Stimulated activated CD8-positive, alpha-beta memory T cell treated with anti-CD3 and anti-CD28 coated beads, Interleukin-12 subunit alpha, Interleukin-12 subunit beta, amount 100 ng/mL, for 24 hours (primary cell): ENCODE measurements at regions not wholly inside any gene's neighbourhood (a gene's known extent, or its start where the extent isn't known, plus 50 kb on each side); places are given as distances from the start of the nearest gene placed in this dataset.
"Not testable (repeated sequence)": the region's sequence is repeated elsewhere in the genome, so short reads cannot be mapped to it uniquely, and the experiment has no call there.

Experiments used
- DNase-seq: peaks from one replicate; pipeline ENCODE4 v3.0.0-alpha.2; 2020; ENCODE audit errors: extremely low read depth

DNA sequence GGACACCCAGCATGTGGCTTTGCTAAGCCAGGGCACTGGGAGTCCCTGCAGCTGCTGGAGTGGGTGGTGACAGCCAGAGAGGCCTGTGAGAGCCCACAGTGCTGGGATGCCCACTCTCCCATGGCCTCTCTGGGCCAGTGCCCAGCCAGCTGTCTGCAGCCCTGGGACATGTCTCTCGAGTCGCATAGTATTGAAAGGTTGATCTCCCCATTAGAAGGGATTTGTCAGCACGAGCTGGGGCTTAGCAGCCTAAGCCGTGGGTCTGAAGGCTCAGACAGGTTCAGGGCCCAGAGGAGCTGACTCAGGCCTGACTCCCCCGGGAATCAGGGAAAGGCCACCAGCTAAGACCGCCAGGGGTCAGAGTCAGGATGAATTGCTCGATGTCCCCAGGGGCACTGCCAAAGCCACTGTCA, 53.5 kb downstream of the FOXD2 start:
- no peak for DNase-seq

DNA sequence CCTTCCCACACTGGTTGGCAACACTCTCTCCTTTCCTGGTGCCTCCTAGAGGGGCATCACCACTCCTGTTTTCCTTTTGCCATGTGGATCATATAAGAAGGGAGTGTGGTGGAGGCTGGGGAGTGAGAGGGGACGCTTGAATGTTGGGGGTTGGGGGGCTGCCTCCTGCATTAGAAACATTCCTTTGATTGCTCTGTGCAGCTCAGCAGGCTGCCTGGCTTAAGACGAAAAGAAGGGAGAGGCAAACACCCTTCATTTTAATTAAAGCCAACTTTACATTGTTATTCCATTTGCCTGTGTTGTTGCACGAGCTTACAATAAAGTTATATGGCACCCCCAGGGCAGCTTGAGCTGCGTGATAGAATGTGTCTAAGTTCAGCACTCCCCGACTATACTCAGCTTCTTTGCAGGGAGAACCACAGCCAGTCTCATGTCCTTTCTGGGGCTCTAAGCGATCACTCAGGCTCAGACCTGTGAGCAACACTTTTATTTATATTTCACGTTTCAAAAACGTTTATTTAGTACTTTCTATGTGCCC, 57.4 kb downstream of the FOXD2 start:
- DNase-seq: no peak

DNA sequence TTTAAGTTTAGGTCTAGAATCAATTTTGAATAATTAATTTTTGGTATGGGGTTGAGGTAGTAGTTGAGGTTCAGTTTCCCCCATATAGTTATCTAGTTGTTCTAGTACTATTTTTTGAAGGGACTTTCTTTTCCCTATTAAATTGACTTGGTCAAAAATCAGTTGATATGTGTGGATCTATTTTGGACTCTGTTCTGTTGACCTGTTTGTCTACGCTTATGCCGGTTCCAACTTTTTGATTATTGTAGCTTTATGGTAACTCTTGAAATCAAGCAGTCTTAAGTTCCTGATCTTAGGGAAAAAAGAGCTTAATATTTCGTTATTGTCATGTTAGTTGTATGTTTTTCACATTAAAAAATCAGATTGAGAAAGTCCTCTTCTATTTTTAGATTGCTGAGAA, 60.7 kb downstream of the FOXD2 start:
- no peak for DNase-seq

DNA sequence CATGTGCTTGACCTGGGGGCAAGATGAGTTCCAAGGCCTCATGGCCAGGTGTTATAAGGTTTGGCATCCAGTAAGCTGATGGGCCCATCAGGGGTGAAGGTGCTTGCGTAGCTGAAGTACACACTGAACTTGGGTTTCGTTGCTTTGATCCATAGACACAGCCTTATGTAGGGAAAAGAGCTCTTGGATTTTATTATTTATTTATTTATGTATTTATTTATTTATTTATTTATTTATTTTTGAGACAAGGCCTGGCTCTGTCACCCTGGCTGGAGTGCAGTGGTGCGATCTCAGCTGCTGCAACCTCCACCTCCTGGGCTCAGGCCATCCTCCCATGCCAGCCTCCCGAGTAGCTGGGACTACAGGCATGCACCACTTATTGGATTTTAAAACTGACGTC, 63.2 kb downstream of the FOXD2 start:
- no peak for DNase-seq

- no peak for DNase-seq
Observed at GRCh38 chr1:47502746-47503370, 65.0 kb downstream of the FOXD2 start.

DNA sequence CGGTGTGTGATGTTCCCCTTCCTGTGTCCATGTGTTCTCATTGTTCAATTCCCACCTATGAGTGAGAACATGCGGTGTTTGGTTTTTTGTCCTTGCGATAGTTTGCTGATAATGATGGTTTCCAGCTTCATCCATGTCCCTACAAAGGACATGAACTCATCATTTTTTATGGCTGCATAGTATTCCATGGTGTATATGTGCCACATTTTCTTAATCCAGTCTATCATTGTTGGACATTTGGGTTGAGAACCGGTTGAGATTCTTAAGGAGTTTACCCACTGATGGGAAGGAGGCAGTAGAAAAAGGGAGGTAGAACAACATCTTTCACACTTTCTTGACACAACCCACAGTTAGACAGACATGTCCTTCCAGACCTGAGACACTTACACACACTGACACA, 67.0 kb downstream of the FOXD2 start:
- DNase-seq: not testable (repeated sequence)

GRCh38 chr1:47505267-47505666, 67.4 kb downstream of the FOXD2 start:
- no peak for DNase-seq

DNA sequence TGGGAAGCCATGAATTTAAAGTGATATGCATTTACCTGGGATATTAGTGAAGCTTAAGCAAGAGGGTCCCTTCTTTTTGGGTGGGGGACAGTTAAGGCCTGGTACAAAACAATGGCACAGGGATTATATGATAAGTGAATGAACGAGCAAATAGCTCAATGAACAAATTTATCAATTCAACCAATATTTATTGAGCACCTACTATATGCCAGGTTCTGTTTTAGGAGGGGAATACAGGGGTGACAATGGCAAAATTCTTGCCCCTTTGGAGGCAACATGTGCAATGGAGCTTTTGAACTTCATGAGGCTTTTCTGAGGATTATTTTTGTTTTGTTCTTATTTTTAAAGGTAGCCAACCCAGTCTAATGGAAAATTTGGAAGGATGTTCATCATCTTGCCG, 68.2 kb downstream of the FOXD2 start:
- no peak for DNase-seq

DNA sequence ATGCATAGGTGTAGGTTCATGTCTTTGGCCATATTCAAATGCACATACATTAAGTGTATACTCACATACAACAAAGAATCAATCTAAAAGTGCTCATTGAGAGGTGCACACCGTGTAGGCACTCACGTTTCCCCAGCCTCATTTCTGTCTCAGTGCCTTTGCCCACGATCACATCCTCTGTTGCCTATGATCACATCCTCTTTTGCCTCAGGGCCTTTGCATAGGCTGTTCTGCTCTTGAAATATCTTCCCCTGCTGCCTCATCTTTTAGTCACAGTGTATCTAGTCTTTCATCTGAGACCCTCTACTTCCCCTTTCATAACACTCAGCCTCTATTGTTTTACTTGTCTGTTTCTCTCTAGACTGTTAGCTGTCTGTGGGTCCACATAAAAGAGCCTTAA, 69.3 kb downstream of the FOXD2 start:
- DNase-seq: no peak

- no peak for DNase-seq
Observed at GRCh38 chr1:47507881-47508701, 70.2 kb downstream of the FOXD2 start.

DNA sequence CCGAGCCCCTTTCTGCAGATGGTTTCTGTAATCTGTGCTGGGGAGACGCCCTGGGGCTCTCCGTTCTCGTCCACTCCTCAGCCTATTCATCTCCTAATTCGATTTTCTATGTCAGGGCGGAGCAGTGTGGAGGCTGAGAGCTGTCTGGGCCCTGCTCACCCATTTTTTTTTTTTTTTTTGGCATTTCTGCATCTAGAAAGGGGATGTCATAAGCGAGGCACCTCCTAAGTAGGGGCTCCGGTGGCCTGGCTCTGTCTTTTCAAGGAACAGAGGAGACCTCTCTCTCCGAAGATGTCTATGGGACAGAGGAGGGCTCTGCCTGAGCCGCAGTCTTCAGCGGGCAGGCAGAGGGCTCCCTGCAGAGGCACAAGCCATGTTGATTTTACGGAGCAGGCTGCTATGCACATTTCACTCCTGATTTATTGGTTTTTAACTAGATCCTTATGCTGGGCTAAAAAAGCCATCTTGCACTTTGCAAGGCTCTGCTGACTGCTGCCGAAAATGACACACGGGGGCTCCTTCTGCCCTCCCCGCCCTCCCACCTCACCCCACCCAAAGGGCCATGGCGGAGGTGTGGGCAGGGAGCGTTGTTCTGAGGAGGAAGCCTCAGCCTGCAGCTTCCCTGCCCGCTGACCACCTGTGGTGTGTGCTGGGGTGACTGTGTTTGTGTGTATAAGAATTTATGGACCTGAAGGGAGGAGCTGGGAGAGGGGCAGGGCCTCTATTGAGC, 71.0 kb downstream of the FOXD2 start:
- no peak for DNase-seq

GRCh38 chr1:47510282-47510811, 72.5 kb downstream of the FOXD2 start:
- no peak for DNase-seq

- DNase-seq: no peak
Observed at GRCh38 chr1:47511825-47512224, 74.0 kb downstream of the FOXD2 start.

DNA sequence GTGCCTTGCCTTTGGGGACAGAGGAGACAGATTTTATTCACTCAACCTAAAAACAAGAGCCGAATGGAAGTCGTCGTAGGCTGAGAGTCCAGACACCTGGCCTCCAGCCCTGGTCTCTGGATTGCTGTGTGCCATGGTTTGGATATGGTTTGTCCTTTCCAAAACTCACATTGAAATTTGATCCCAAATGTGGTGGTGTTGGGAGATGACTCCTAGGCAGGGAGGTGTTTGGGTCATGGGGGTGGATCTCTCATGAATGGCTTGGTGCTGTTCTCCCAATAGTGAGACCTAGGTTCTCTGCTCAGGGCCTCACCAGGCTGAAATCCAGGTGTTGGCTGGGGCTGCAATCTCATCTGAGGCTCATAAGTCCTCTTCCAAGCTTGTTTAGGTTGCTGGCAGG, 75.5 kb downstream of the FOXD2 start:
- no peak for DNase-seq

GRCh38 chr1:47514229-47514628, 76.4 kb downstream of the FOXD2 start:
- DNase-seq: no peak

DNA sequence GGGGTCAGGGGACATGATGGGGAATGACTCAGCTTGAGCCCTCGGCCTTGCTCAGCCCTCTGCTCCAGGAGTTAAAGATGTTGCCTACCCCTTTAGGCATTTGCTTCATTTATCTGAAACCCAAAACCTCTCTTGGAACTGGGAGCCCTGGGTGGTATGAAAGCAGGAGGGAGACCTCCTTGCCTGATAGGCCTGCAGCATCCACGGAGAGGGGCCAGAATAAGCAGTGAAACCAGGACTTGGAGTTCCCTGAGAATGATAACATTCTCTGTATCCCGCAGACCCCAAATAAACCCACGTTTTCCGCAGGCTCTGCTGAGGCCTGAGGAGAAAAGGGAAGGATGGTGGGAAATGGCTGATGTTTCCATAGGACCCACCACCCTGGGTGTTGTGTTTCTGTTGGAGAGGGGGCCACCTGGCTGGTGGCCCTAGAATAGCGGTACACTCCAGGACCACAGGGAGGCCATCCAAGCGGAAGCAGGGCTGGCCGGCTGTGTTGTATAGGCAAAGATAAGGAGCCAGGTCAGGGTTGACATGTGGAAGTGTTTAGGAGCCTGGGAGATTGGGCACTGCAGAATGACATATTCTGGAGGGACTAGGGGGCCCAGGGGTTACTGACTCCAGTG, 77.4 kb downstream of the FOXD2 start:
- no peak for DNase-seq

GRCh38 chr1:47517946-47518345, 80.1 kb downstream of the FOXD2 start:
- DNase-seq: no peak

DNA sequence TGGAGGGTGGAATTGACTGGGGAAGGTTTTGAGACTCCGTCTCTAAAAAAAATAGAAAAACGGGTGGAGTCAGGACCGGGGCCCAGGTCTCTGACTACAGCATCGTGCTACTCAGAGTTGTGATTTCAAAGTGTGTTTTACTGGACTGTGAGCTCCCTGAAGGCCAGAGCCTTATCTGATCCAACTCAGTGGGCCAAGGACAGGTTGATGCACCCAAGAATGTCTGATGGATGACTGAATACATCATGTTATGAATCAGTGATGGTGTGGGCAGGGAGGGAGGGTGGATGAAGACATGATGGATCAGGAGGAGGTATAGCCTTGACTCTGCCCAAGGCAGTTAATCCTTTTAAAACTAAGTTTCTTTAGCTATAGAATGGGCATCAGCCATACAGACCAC, 81.6 kb downstream of the FOXD2 start:
- no peak for DNase-seq

- DNase-seq: no peak
Observed at GRCh38 chr1:47519971-47520370, 82.1 kb downstream of the FOXD2 start.

GRCh38 chr1:47521034-47521881, 83.4 kb downstream of the FOXD2 start:
- no peak for DNase-seq
